ENCODE measurements at regions not wholly inside any gene's neighbourhood (a gene's known extent, or its start where the extent isn't known, plus 50 kb on each side); places are given as distances from the start of the nearest gene placed in this dataset.

DNA sequence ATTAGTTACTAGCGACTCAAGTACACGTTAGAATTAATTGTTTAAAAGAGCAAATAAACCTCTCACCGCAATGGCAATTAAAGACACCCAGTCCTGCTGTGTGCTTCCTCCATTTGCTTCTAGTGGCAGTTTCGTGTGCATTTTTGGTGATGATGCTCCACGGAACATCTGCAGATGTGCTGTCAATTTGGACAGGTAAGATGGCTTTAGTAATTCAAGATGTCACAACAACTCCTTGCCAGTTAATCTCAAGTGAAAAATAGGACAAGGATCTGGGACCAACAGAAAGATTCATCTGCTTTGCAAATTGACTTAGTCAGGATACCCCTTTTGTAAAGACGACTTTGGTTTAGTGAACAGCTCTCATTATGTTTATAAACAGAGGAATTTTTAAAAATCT, 320.9 kb downstream of the GABRB3 start:
- TF ChIP-seq, protein P1, sequence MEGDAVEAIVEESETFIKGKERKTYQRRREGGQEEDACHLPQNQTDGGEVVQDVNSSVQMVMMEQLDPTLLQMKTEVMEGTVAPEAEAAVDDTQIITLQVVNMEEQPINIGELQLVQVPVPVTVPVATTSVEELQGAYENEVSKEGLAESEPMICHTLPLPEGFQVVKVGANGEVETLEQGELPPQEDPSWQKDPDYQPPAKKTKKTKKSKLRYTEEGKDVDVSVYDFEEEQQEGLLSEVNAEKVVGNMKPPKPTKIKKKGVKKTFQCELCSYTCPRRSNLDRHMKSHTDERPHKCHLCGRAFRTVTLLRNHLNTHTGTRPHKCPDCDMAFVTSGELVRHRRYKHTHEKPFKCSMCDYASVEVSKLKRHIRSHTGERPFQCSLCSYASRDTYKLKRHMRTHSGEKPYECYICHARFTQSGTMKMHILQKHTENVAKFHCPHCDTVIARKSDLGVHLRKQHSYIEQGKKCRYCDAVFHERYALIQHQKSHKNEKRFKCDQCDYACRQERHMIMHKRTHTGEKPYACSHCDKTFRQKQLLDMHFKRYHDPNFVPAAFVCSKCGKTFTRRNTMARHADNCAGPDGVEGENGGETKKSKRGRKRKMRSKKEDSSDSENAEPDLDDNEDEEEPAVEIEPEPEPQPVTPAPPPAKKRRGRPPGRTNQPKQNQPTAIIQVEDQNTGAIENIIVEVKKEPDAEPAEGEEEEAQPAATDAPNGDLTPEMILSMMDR (IDR thresholded peaks at IDR 0.05; ENCODE audit: poor library complexity), result no peak
- TF ChIP-seq EZH2 (IDR thresholded peaks at IDR 0.05; ENCODE audit: borderline replicate concordance) (no peak), EZH2phosphoT487 (IDR thresholded peaks at IDR 0.05; ENCODE audit: low read depth, severe bottlenecking, unreplicated experiment) (no peak)

Data from hepatocyte (in vitro differentiated cells).